Inflammatory macrophage treated with lipopolysaccharide for 1 hour (primary cell): ENCODE measurements at regions not wholly inside any gene's neighbourhood (a gene's known extent, or its start where the extent isn't known, plus 50 kb on each side); places are given as distances from the start of the nearest gene placed in this dataset.

Source experiments
- DNase-seq, 2 donors: peaks; one replicate each; pipeline ENCODE4 v3.0.0-alpha.2; 2020 to 2022

- DNase-seq: no peak
Observed at GRCh38 chr11:128407962-128408361, 179.4 kb downstream of the ETS1 start.

- DNase-seq: no peak
Observed at GRCh38 chr11:128405714-128406662, 181.4 kb downstream of the ETS1 start.

DNA sequence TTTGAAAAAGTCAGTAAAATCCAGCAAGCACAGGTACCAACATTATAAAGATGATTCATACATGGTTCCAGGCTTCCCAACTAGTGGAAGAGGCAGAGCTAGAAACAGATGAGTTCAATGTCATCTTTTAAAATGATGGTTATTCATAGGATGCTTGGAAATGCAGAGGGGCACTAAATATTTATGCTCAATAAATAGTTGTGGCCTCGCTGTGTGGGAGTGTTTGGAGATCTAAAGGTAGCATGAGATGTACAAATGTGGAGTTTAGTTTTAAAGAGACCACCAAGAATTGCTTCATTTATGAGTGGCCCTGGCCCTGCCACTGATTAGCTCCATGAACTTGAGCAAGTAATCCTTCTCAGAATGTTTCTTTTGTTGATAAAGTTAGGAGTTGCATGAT is 182.2 kb downstream of the ETS1 start:
- DNase-seq: no peak

DNA sequence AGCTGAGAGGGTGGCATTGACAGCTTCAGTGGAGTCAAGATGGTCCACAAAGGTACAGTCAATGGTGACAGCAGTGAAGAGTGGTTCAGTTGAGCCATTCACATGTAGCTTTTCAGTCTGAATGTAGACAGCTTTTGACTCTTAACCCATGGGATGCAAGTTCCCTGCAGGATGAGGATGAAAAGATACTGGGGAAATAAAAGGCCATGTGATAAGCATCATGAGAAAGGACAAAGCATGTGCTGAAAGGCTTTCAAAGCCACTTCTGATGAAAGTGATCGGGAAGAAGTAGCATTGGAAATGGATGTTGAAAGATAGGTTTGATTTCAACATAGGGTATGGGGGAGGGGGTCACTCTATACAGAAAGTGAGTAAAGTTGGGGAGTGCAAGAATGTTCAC is 182.9 kb downstream of the ETS1 start:
- no peak for DNase-seq

GRCh38 chr11:128400382-128401203 is 186.8 kb downstream of the ETS1 start:
- no peak for DNase-seq

DNA sequence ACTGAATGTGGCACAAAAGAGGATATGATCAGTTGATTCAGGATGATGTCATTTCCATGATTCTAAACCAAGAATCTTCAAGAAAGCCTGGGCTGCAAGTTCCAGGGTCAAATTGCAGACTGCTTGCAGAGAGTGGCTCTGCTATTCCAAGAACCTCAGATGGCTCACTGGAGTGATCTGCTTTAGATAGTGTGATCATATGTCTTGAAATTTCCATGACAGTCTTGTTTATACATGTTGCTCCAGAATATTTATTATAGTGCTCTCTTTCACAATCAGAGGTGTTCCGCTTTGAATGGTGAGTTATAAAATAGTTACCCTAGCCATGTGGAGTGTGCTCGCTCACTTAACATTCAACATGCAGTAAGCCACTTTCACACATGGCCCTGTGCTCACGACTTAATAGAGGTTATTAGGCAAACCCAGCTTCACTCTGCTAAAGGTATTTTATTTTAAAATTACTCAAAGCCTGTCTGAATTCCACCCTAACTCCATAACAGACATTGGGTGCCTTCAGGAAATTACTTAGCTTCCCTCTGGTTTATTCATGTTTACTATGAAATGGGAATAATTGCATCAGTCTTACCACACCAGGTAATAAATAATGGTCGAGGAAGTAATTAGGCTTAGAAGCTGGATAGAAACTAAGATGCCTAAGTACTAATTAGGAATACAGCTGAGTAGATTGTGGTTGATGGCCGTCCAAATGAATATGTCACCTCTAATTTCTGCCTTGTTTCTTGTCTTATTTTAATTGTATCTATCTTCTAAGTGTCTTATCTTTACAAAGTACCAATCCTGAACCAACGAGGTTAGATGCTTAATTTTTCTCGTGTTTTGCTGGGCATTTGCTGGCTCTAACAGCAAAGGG is 187.9 kb downstream of the ETS1 start:
- DNase-seq: peak; percentile 53 to 61

- peak in 1 of 2 donors; percentile 22 for DNase-seq
Observed at GRCh38 chr11:128398517-128399250, 188.7 kb downstream of the ETS1 start.

DNA sequence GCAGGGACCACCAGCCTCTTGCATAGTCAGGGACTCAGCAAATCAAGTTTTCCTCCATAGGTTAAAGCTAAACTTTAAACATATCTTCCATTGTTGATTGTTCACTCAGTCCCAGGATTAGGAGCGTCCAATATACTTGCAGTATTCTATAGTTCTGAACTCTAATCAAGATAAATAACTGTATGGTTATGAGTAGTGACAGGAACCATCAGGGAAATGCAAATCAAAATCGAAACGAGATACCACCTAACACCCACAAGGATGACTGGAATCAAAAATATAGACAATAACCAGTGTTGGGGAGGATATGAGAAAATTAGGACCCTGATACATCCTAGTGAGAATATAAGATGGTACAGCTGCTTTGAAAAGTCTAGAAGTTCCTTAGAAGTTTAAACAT is 190.0 kb downstream of the ETS1 start:
- DNase-seq: no peak

- DNase-seq: no peak
Observed at GRCh38 chr11:128394431-128395089, 192.8 kb downstream of the ETS1 start.

GRCh38 chr11:128392259-128392658 is 195.1 kb downstream of the ETS1 start:
- no peak for DNase-seq

DNA sequence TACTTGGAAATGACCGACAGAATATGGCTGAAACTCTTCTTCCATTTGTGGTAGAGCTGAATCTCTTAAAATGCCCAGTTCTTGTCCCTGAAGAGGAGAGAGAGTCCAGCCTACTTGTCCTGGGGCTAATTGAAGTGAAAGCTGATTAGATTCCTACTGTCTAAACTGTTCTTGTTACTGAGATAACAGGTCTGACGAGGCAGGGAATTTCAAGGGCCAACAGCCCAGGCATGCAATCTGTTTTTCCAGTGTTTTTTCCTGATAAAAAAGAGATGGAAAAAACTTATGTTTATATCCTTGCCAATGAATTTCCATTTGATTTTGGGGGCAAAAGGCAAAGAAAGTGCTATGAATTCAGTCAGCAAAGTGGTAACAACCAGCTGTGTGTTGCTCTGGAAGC is 195.5 kb downstream of the ETS1 start:
- no peak for DNase-seq

DNA sequence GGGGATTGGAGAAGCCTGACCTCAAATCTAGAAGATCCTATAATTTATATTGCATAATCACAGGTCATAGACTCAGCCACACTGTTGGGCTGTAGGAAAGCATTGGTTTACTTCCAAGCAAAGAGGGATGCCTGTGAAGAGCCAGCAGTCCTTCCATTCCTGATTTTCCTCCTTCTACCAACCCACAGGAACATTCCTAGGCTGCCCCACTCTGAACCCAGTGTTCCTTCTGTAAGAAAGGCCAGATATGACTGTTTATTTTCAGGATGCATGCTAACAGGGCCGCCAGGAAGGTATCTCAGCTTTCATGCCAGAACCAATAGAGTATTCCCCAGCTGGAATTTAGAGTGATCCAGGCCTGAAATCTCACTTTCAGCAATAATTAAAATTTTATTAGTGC is 197.1 kb downstream of the ETS1 start:
- DNase-seq: no peak

DNA sequence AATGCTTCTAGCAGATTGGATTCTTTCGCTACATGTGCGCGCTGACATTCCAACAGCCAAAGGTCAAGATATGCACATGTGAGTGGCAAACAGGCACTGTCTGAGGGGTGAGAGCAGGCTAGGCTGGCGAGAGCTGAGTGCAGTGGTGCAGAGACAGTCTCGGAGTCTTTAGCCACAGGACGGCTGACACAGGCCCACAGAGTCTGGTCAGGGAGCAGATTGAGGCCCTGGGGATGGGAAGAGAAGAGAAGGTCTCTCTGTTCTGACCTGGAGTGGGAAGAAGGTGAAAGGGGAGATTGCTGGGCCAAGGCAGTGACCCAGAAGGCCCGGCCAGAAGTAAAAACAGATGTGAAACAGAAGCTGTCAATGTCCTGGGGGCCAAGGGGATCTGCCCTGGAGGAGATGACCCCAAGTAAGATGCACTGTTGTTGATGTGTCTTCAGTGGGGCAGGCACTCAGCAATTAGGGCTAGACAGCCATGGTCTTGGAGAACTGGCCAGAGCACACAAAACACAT is 197.8 kb downstream of the ETS1 start:
- no peak for DNase-seq

DNA sequence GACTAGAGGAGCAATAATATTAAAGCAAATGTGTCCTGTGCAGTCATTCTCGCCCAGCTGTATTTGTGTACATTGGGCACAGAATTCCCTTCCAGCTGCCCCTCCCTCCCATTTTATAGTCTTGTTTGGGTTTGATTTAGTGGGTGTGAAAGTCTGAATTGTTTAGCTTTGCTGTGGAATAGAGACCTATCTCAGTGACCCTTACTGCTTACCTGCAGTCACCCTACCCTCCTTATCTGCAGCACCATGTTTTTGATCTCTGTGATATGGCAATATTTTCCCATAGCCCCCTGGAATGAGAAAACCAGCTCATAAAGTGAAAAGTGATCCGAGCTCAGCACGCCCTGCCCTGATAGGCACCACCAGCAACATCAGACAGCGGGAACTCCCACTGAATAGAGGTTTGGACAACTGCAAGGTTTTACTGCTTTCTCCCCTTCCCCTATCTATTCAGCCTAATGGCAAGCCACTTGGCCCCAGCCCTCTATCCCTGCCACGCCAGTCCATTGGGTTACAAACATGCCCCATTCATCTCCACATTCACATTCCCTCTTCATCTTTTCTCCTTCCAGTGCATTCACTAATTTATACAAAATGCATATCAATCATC is 199.0 kb downstream of the ETS1 start:
- no peak for DNase-seq

- DNase-seq: no peak
Observed at GRCh38 chr11:128379587-128380580, 207.5 kb downstream of the ETS1 start.

DNA sequence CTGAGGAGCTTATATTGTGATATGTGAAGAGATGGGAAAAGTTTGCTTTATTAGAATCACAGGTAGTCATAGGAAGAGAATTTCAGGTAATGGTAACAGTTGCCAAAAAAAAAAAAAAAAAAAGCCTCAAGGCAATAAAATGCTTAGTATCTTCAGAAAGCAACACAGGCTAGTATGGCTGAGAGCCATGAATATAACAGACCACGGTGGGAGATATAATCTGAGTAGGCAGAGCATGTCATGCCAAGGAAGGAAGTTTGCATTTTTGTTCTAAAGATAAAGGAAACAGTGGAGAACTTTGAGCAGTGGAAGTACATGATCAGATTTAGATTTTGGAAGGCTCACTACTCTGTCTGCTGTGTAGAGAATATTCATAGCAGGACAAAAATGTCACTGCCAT is 211.4 kb downstream of the ETS1 start:
- no peak for DNase-seq

DNA sequence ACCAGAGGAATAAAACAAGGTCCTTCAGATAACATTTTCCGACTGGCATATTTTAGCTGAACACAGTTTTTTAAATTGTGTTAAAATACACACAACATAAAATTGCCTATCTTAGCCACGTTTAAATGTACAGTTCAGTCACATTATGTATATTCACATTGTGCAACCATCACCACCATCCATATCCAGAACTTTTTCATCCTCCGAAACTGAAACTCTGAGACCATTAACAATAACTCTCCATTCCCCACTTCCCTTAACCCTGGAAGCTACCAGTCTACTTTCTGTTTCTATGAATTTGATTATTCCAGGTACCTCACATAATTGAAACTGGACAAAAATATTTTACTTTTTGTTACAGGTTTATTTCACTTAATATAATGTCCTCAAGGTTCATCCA is 213.3 kb downstream of the ETS1 start:
- DNase-seq: peak; percentile 3 to 11

- no peak for DNase-seq
Observed at GRCh38 chr11:128372977-128373376, 214.4 kb downstream of the ETS1 start.

- DNase-seq: no peak
Observed at GRCh38 chr11:128367573-128367972, 219.8 kb downstream of the ETS1 start.

DNA sequence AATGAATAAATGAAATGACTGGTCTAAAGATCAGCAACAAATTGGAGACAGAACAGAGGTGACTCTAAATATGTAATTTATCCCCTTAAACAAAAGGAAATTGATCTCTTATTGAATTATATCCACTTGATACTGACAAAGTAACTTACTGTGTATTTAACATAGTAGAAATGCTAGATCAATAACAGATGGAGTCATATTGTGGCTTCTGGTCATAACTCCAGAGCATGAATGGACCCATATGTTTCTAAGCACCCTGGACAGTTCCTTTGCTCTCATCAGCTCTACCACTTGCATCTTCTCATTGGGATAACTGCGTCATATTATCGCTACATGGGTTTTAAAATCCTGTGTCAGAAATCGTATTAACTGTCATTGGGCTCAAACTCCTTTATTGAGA is 222.3 kb downstream of the ETS1 start:
- no peak for DNase-seq
